Fibroblast of villous mesenchyme (primary cell): ENCODE measurements at regions not wholly inside any gene's neighbourhood (a gene's known extent, or its start where the extent isn't known, plus 50 kb on each side); places are given as distances from the start of the nearest gene placed in this dataset.

Experiments used
- DNase-seq: peaks from one replicate; pipeline ENCODE4 v3.0.0-alpha.2; 2010; ENCODE audit warnings: low read depth
- H3K4me3 ChIP-seq: 2 replicates; pipeline ENCODE4 v1.5.1; 2011; ENCODE audit warnings: low read depth, mild to moderate bottlenecking, low read length
- CTCF ChIP-seq: IDR thresholded peaks from 2 replicates; pipeline ENCODE4 v1.5.1; 2012; ENCODE audit warnings: low read depth, mild to moderate bottlenecking, low read length; ENCODE audit not compliant: insufficient read depth

- no peak overlapping the region for H3K4me3 ChIP-seq
- DNase-seq, result no peak
- no peak for TF ChIP-seq CTCF
Measured at GRCh38 chr2:137842952-137843351, 121.3 kb upstream of the HNMT start.

GRCh38 chr2:137845422-137845821, 118.9 kb upstream of the HNMT start:
- H3K4me3 ChIP-seq, result no peak overlapping the region
- no peak for DNase-seq
- TF ChIP-seq CTCF, result no peak

- no peak for DNase-seq
- TF ChIP-seq CTCF, result no peak
- H3K4me3 ChIP-seq, result no peak overlapping the region
Measured at GRCh38 chr2:137846993-137847392, 117.3 kb upstream of the HNMT start.

GRCh38 chr2:137847443-137847842, 116.8 kb upstream of the HNMT start:
- no peak for DNase-seq
- no peak for TF ChIP-seq CTCF
- no peak overlapping the region for H3K4me3 ChIP-seq

- DNase-seq, result no peak
- TF ChIP-seq CTCF, result no peak
- no peak overlapping the region for H3K4me3 ChIP-seq
Measured at GRCh38 chr2:137857881-137858280, 106.4 kb upstream of the HNMT start.

GRCh38 chr2:137862651-137863050, 101.6 kb upstream of the HNMT start:
- no peak for TF ChIP-seq CTCF
- DNase-seq, result no peak
- H3K4me3 ChIP-seq, result no peak overlapping the region

GRCh38 chr2:137865954-137866540, 98.2 kb upstream of the HNMT start:
- peak; percentile 71 for TF ChIP-seq CTCF
- DNase-seq, result peak; percentile 49
- H3K4me3 ChIP-seq, result no peak overlapping the region
